PC-3 (cell line): ENCODE measurements at regions not wholly inside any gene's neighbourhood (a gene's known extent, or its start where the extent isn't known, plus 50 kb on each side); places are given as distances from the start of the nearest gene placed in this dataset.

ENCODE experiments used
- ATAC-seq: fragments of 200-7000 bp; cut with Tn5 transposase; 2 replicates; pipeline ENCODE4 v1.9.1; 2020; ENCODE audit warnings: mild to moderate bottlenecking, moderate library complexity
- BruUV-seq: library from RNA; stranded (reverse); fragments of 400-500 nt; replicated peaks from 2 replicates; lab custom pipeline; 2021; lab: Mats Ljungman, UMichigan
- CTCF ChIA-PET: fragments of 300-600 bp; sonication (Branson Sonifier 250); formaldehyde crosslinking; loops from one replicate; lab custom pipeline; 2022; ENCODE audit warnings: antibody characterized with exemption; lab: Charles Lee
- POLR2A ChIA-PET: fragments of 300-600 bp; sonication (Branson Sonifier 250); formaldehyde crosslinking; loops from one replicate; lab custom pipeline; 2022; ENCODE audit warnings: antibody characterized with exemption; ENCODE audit not compliant: unreplicated experiment; lab: Charles Lee
- DNase-seq: peaks from one replicate; pipeline ENCODE4 v3.0.0-alpha.2; 2015
- H2AFZ ChIP-seq: fragments of 300-600 bp; sonication (generic); 2 replicates; pipeline ENCODE4 v1.6.0; 2016; ENCODE audit warnings: antibody characterized with exemption, low read length
- H3F3A ChIP-seq: fragments of 300-600 bp; sonication (generic); one replicate; pipeline ENCODE4 v1.6.0; 2017; ENCODE audit warnings: antibody characterized with exemption, low read length, control low read depth, mild to moderate bottlenecking; ENCODE audit not compliant: unreplicated experiment
- H3K27ac ChIP-seq: fragments of 300-600 bp; sonication (generic); 2 replicates; pipeline ENCODE4 v1.5.1; 2016; ENCODE audit warnings: mild to moderate bottlenecking, low read length
- H3K27me3 ChIP-seq: fragments of 300-600 bp; sonication (generic); 2 replicates; pipeline ENCODE4 v1.6.1; 2016; ENCODE audit warnings: low read length, mixed read lengths
- H3K36me3 ChIP-seq: fragments of 300-600 bp; sonication (generic); 2 replicates; pipeline ENCODE4 v1.6.1; 2016; ENCODE audit warnings: low read depth, mixed run types, low read length, mixed read lengths
- H3K4me1 ChIP-seq: fragments of 300-600 bp; sonication (generic); 2 replicates; pipeline ENCODE4 v1.5.1; 2016; ENCODE audit warnings: low read length; ENCODE audit not compliant: insufficient read depth
- H3K4me2 ChIP-seq: fragments of 300-600 bp; sonication (generic); 2 replicates; pipeline ENCODE4 v1.6.0; 2016; ENCODE audit warnings: low read length
- H3K4me3 ChIP-seq: fragments of 300-600 bp; sonication (generic); 2 replicates; pipeline ENCODE4 v1.5.1; 2016; ENCODE audit warnings: mild to moderate bottlenecking, low read length, mixed read lengths
- H3K79me2 ChIP-seq: fragments of 300-600 bp; sonication (generic); 2 replicates; pipeline ENCODE4 v1.6.1; 2017; ENCODE audit warnings: low read length, mixed read lengths
- H3K9ac ChIP-seq: fragments of 300-600 bp; sonication (generic); 2 replicates; pipeline ENCODE4 v1.6.0; 2016; ENCODE audit warnings: mild to moderate bottlenecking, low read length
- H3K9me2 ChIP-seq: fragments of 300-600 bp; sonication (generic); replicated peaks from 2 replicates; pipeline ENCODE4 v1.6.1; 2016; ENCODE audit warnings: mixed run types, low read length, mixed read lengths
- H3K9me3 ChIP-seq: fragments of 300-600 bp; sonication (generic); 2 replicates; pipeline ENCODE4 v1.6.1; 2016; ENCODE audit warnings: low read length, mixed read lengths
- H4K20me1 ChIP-seq: fragments of 300-600 bp; sonication (generic); 2 replicates; pipeline ENCODE4 v1.6.1; 2016; ENCODE audit warnings: low read length, mixed read lengths
- EZH2 ChIP-seq: fragments of 300-600 bp; sonication (generic); IDR thresholded peaks from one replicate; pipeline ENCODE4 v1.6.1; 2017; ENCODE audit warnings: antibody characterized with exemption, mild to moderate bottlenecking, low read length; ENCODE audit not compliant: unreplicated experiment
- EZH2phosphoT487 ChIP-seq: fragments of 300-600 bp; sonication (generic); IDR thresholded peaks from 2 replicates; pipeline ENCODE4 v1.6.1; 2018; ENCODE audit warnings: mild to moderate bottlenecking, antibody characterized with exemption, low read length, borderline replicate concordance
- intact Hi-C: fragments of 100-400 bp; cut with micrococcal nuclease; formaldehyde crosslinking; loops from 2 replicates; pipeline ENCODE4 v1.9.0; 2023
- TF ChIP-seq, protein P1 (sequence below): fragments of 300-600 bp; sonication (generic); conservative IDR thresholded peaks from 2 replicates; pipeline ENCODE4 v1.5.1; 2017; ENCODE audit warnings: antibody characterized with exemption, low read depth, mild to moderate bottlenecking, low read length

- POLR2A ChIA-PET = no interaction called here
- no TSS peak for BruUV-seq
- Histone ChIP-seq H3K4me1 (no peaks in the 10 kb centered on the region), H3K9ac (no peak overlapping the region), H3F3A (no peaks in the 10 kb centered on the region), H3K79me2 (no peaks in the 10 kb centered on the region), H3K9me3 (peaks cover 12% of the 10 kb centered on the region; the same call in 1 of the 2 replicates), H3K4me2 (no peak overlapping the region), H4K20me1 (no peaks in the 10 kb centered on the region), H3K36me3 (no peaks in the 10 kb centered on the region), H3K27ac (no peak overlapping the region), H3K27me3 (peaks cover under 1% of the 10 kb centered on the region; the same call in 1 of the 2 replicates), H2AFZ (no peak overlapping the region), H3K9me2 (no peaks in the 10 kb centered on the region), H3K4me3 (no peak overlapping the region)
- TF ChIP-seq, protein P1, sequence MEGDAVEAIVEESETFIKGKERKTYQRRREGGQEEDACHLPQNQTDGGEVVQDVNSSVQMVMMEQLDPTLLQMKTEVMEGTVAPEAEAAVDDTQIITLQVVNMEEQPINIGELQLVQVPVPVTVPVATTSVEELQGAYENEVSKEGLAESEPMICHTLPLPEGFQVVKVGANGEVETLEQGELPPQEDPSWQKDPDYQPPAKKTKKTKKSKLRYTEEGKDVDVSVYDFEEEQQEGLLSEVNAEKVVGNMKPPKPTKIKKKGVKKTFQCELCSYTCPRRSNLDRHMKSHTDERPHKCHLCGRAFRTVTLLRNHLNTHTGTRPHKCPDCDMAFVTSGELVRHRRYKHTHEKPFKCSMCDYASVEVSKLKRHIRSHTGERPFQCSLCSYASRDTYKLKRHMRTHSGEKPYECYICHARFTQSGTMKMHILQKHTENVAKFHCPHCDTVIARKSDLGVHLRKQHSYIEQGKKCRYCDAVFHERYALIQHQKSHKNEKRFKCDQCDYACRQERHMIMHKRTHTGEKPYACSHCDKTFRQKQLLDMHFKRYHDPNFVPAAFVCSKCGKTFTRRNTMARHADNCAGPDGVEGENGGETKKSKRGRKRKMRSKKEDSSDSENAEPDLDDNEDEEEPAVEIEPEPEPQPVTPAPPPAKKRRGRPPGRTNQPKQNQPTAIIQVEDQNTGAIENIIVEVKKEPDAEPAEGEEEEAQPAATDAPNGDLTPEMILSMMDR = no peak
- no peak for TF ChIP-seq EZH2phosphoT487
- TF ChIP-seq EZH2 = no peak
- intact Hi-C loops = no loop called here
- CTCF ChIA-PET = no interaction called here
- ATAC-seq (no peak), DNase-seq (no peak)
Observed at GRCh38 chr11:134677397-134677822, 265.4 kb upstream of the B3GAT1 start.

DNA sequence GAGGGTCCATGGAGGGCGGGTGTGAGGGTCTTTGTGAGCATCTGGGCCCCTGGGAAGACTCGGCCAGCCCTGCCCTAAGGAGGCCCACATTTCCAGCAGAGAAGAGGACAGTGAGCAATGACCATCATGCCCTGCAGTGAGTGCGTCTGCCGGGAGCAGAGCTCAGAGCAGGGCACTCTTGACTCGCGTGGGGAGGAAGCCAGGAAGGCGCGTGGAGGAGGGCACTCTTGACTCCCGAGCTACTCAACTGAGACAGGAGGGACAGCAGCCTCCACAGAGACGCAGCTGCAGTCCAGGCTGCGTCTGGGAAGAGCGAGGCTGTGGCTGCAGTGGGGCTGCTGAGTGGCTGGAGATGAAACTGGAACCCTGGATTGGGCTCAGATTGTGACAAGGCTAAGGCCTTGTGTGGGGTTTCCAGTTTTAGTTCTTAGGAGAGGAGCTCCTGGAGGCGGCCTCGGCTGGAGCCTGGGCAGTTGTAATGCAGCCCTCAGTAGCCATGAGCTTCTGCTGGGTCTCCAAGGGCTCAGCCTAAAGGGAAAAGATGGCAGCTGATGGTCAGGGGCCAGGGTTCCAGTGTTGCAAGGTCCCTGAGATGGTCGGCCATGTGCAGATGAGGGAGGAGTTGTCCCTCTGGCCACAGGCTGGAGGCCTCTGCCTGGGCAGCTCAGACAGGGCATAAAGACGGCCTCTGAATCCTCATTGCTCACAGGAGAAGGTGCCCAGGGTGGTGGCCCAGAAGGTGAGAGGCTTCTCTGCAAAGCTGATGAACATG is 264.7 kb upstream of the B3GAT1 start:
- H3K9ac ChIP-seq = no peak overlapping the region
- H3K4me2 ChIP-seq = no peak overlapping the region
- H3K9me2 ChIP-seq = no peaks in the 10 kb centered on the region
- H3K27ac ChIP-seq = no peak overlapping the region
- TF ChIP-seq EZH2 = no peak
- TF ChIP-seq, protein P1 = no peak
- no peak for TF ChIP-seq EZH2phosphoT487
- intact Hi-C loops = no loop called here
- DNase-seq = no peak
- no peaks in the 10 kb centered on the region for H3K4me1 ChIP-seq
- H2AFZ ChIP-seq = no peak overlapping the region
- peaks cover 8% of the 10 kb centered on the region; the same call in 1 of the 2 replicates for H3K27me3 ChIP-seq
- no peaks in the 10 kb centered on the region for H3K79me2 ChIP-seq
- ChIA-PET CTCF (no interaction called here), POLR2A (no interaction called here)
- BruUV-seq = no TSS peak
- H3K4me3 ChIP-seq = no peak overlapping the region
- no peaks in the 10 kb centered on the region for H4K20me1 ChIP-seq
- ATAC-seq = no peak
- H3F3A ChIP-seq = no peaks in the 10 kb centered on the region
- no peaks in the 10 kb centered on the region for H3K36me3 ChIP-seq
- peaks cover 12% of the 10 kb centered on the region; the same call in 1 of the 2 replicates for H3K9me3 ChIP-seq

DNA sequence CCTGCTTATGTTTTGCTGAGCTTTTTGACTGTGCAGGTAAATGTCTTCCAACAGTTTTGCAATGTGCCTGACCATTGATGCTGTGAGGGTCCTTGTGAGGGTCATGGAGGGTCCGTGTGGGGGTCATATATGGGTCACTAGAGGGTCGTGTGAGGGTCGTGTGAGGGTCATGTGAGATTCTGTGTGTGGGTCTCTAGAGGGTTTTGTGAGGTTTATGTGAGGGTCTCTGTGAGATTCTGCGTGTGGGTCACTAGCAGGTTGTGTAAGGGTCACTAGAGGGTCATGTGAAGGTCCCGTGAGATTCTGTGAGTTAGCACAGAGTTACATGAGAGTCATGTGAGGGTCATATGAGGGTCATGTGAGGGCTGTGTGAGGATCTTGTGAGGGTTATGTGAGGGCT is 263.9 kb upstream of the B3GAT1 start:
- H3K27me3 ChIP-seq = peaks cover 15% of the 10 kb centered on the region; the same call in 1 of the 2 replicates
- H4K20me1 ChIP-seq = no peaks in the 10 kb centered on the region
- H3F3A ChIP-seq = no peaks in the 10 kb centered on the region
- no peak overlapping the region for H2AFZ ChIP-seq
- H3K9ac ChIP-seq = no peak overlapping the region
- DNase-seq (no peak), ATAC-seq (no peak)
- H3K4me3 ChIP-seq = no peak overlapping the region
- POLR2A ChIA-PET = no interaction called here
- TF ChIP-seq EZH2phosphoT487 (no peak), EZH2 (no peak)
- TF ChIP-seq, protein P1 = no peak
- H3K9me3 ChIP-seq = peaks cover 12% of the 10 kb centered on the region; the same call in 1 of the 2 replicates
- H3K4me1 ChIP-seq = no peaks in the 10 kb centered on the region
- BruUV-seq = no TSS peak
- H3K79me2 ChIP-seq = no peaks in the 10 kb centered on the region
- CTCF ChIA-PET = no interaction called here
- no peak overlapping the region for H3K4me2 ChIP-seq
- H3K9me2 ChIP-seq = no peaks in the 10 kb centered on the region
- H3K36me3 ChIP-seq = no peaks in the 10 kb centered on the region
- intact Hi-C loops = no loop called here
- H3K27ac ChIP-seq = no peak overlapping the region
